Hepatocyte (in vitro differentiated cells): ENCODE measurements at regions not wholly inside any gene's neighbourhood (a gene's known extent, or its start where the extent isn't known, plus 50 kb on each side); places are given as distances from the start of the nearest gene placed in this dataset.

ENCODE experiments used
- EZH2 ChIP-seq: fragments of 200-600 bp; sonication (generic); IDR thresholded peaks from 2 replicates; pipeline ENCODE4 v1.6.1; 2016; ENCODE audit warnings: antibody characterized with exemption, mild to moderate bottlenecking, borderline replicate concordance
- TF ChIP-seq, protein P1 (sequence below): fragments of 200-600 bp; sonication (generic); IDR thresholded peaks from 2 replicates; pipeline ENCODE4 v1.5.1; 2016; ENCODE audit warnings: antibody characterized with exemption, mild to moderate bottlenecking; ENCODE audit not compliant: poor library complexity

GRCh38 chr17:52673791-52674190, 515.3 kb upstream of the CA10 start:
- TF ChIP-seq EZH2 = no peak
- TF ChIP-seq, protein P1, sequence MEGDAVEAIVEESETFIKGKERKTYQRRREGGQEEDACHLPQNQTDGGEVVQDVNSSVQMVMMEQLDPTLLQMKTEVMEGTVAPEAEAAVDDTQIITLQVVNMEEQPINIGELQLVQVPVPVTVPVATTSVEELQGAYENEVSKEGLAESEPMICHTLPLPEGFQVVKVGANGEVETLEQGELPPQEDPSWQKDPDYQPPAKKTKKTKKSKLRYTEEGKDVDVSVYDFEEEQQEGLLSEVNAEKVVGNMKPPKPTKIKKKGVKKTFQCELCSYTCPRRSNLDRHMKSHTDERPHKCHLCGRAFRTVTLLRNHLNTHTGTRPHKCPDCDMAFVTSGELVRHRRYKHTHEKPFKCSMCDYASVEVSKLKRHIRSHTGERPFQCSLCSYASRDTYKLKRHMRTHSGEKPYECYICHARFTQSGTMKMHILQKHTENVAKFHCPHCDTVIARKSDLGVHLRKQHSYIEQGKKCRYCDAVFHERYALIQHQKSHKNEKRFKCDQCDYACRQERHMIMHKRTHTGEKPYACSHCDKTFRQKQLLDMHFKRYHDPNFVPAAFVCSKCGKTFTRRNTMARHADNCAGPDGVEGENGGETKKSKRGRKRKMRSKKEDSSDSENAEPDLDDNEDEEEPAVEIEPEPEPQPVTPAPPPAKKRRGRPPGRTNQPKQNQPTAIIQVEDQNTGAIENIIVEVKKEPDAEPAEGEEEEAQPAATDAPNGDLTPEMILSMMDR = no peak
